ENCODE measurements at regions not wholly inside any gene's neighbourhood (a gene's known extent, or its start where the extent isn't known, plus 50 kb on each side); places are given as distances from the start of the nearest gene placed in this dataset.
A peak's percentile ranks its signal among the peaks of the same experiment; 100 is the strongest.

- DNase-seq, result peak; percentile 51
Observed at GRCh38 chr17:79393358-79394052, 217.3 kb downstream of the RBFOX3 start.

GRCh38 chr17:79392598-79392997 is 218.3 kb downstream of the RBFOX3 start:
- DNase-seq, result no peak

GRCh38 chr17:79391376-79392233 is 219.2 kb downstream of the RBFOX3 start:
- peak; percentile 32 for DNase-seq

GRCh38 chr17:79389896-79390295 is 221.0 kb downstream of the RBFOX3 start:
- DNase-seq, result no peak

GRCh38 chr17:79388556-79389295 is 222.1 kb downstream of the RBFOX3 start:
- peak; percentile 49 for DNase-seq

GRCh38 chr17:79387783-79388182 is 223.1 kb downstream of the RBFOX3 start:
- no peak for DNase-seq

- no peak for DNase-seq
Observed at GRCh38 chr17:79385962-79386563, 224.8 kb downstream of the RBFOX3 start.

- DNase-seq, result no peak
Observed at GRCh38 chr17:79382313-79382712, 228.5 kb downstream of the RBFOX3 start.

GRCh38 chr17:79379700-79380445 is 231.0 kb downstream of the RBFOX3 start:
- DNase-seq, result no peak

- DNase-seq, result no peak
Observed at GRCh38 chr17:79377230-79377786, 233.5 kb downstream of the RBFOX3 start.

- DNase-seq, result no peak
Observed at GRCh38 chr17:79374807-79375206, 236.0 kb downstream of the RBFOX3 start.

- DNase-seq, result no peak
Observed at GRCh38 chr17:79374087-79374689, 236.7 kb downstream of the RBFOX3 start.

- no peak for DNase-seq
Observed at GRCh38 chr17:79372470-79373238, 238.2 kb downstream of the RBFOX3 start.

GRCh38 chr17:79371984-79372383 is 238.9 kb downstream of the RBFOX3 start:
- DNase-seq, result no peak

- no peak for DNase-seq
Observed at GRCh38 chr17:79370594-79370993, 240.3 kb downstream of the RBFOX3 start.

GRCh38 chr17:79370126-79370525 is 240.7 kb downstream of the RBFOX3 start:
- no peak for DNase-seq

- no peak for DNase-seq
Observed at GRCh38 chr17:79369532-79369931, 241.3 kb downstream of the RBFOX3 start.

- DNase-seq, result no peak
Observed at GRCh38 chr17:79369001-79369400, 241.8 kb downstream of the RBFOX3 start.

- no peak for DNase-seq
Observed at GRCh38 chr17:79368521-79368920, 242.3 kb downstream of the RBFOX3 start.

- no peak for DNase-seq
Observed at GRCh38 chr17:79366988-79367571, 243.8 kb downstream of the RBFOX3 start.
